ENCODE measurements at regions not wholly inside any gene's neighbourhood (a gene's known extent, or its start where the extent isn't known, plus 50 kb on each side); places are given as distances from the start of the nearest gene placed in this dataset.

GRCh38 chr6:76174722-76175121, 102.3 kb upstream of the IMPG1 start:
- TF ChIP-seq, protein P1, sequence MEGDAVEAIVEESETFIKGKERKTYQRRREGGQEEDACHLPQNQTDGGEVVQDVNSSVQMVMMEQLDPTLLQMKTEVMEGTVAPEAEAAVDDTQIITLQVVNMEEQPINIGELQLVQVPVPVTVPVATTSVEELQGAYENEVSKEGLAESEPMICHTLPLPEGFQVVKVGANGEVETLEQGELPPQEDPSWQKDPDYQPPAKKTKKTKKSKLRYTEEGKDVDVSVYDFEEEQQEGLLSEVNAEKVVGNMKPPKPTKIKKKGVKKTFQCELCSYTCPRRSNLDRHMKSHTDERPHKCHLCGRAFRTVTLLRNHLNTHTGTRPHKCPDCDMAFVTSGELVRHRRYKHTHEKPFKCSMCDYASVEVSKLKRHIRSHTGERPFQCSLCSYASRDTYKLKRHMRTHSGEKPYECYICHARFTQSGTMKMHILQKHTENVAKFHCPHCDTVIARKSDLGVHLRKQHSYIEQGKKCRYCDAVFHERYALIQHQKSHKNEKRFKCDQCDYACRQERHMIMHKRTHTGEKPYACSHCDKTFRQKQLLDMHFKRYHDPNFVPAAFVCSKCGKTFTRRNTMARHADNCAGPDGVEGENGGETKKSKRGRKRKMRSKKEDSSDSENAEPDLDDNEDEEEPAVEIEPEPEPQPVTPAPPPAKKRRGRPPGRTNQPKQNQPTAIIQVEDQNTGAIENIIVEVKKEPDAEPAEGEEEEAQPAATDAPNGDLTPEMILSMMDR (IDR thresholded peaks at IDR 0.05), result no peak
- no peak for TF ChIP-seq POLR2A (IDR thresholded peaks at IDR 0.05)
